Epithelial cell of esophagus (primary cell): ENCODE measurements at regions not wholly inside any gene's neighbourhood (a gene's known extent, or its start where the extent isn't known, plus 50 kb on each side); places are given as distances from the start of the nearest gene placed in this dataset.
"Not testable (repeated sequence)": the region's sequence is repeated elsewhere in the genome, so short reads cannot be mapped to it uniquely, and the experiment has no call there.

Source experiments
- DNase-seq: peaks from one replicate; pipeline ENCODE4 v3.0.0; 2010; ENCODE audit warnings: low read depth
- H3K4me3 ChIP-seq: 2 replicates; pipeline ENCODE4 v1.5.1; 2011; ENCODE audit warnings: mild to moderate bottlenecking, low read length, control low read depth
- CTCF ChIP-seq: IDR thresholded peaks from 2 replicates; pipeline ENCODE4 v1.5.1; 2011; ENCODE audit warnings: low read depth, mild to moderate bottlenecking, low read length, control low read depth, inconsistent platforms; ENCODE audit not compliant: insufficient read depth; ENCODE audit errors: missing control alignments

- DNase-seq = peak; percentile 84
- no peak overlapping the region for H3K4me3 ChIP-seq
- peak; percentile 68 for TF ChIP-seq CTCF
These were observed 66.5 kb upstream of the SH3GL3 start for GRCh38 chr15:83380682-83381081.

- not testable (repeated sequence) for H3K4me3 ChIP-seq
These were observed 63.5 kb upstream of the SH3GL3 start for GRCh38 chr15:83383608-83384139.

GRCh38 chr15:83396101-83396500 is 51.0 kb upstream of the SH3GL3 start:
- TF ChIP-seq CTCF = no peak
- DNase-seq = no peak
- H3K4me3 ChIP-seq = no peak overlapping the region

More at GRCh38 chr15:83383608-83384139, 63.5 kb upstream of the SH3GL3 start:
- DNase-seq = not testable (repeated sequence)
